Brain microvascular endothelial cell (primary cell): ENCODE measurements at regions not wholly inside any gene's neighbourhood (a gene's known extent, or its start where the extent isn't known, plus 50 kb on each side); places are given as distances from the start of the nearest gene placed in this dataset.

ENCODE experiments used
- DNase-seq: peaks from one replicate; pipeline ENCODE4 v3.0.0-alpha.2; 2020
- H3K27ac ChIP-seq: fragments of 250-450 bp; sonication (Bioruptor Pico); 2 replicates; pipeline ENCODE4 v1.5.1; 2020; ENCODE audit warnings: mild to moderate bottlenecking, moderate library complexity
- H3K27me3 ChIP-seq: fragments of 250-450 bp; sonication (Bioruptor Pico); replicated peaks from 2 replicates; pipeline ENCODE4 v1.5.1; 2020; ENCODE audit warnings: mild to moderate bottlenecking
- H3K36me3 ChIP-seq: fragments of 250-450 bp; sonication (Bioruptor Pico); replicated peaks from 2 replicates; pipeline ENCODE4 v1.5.1; 2020; ENCODE audit warnings: mild to moderate bottlenecking
- H3K4me3 ChIP-seq: 2 replicates; pipeline ENCODE4 v1.5.1; 2011; ENCODE audit warnings: low read depth, mild to moderate bottlenecking, control low read depth, low read length, moderate library complexity
- CTCF ChIP-seq: IDR thresholded peaks from 2 replicates; pipeline ENCODE4 v1.5.1; 2011; ENCODE audit warnings: low read depth, mild to moderate bottlenecking, moderate library complexity, low read length, control low read depth, inconsistent platforms; ENCODE audit errors: missing control alignments
- in situ Hi-C: cut with HindIII; loops from 2 replicates; pipeline ENCODE4 v1.10.0; 2017; ENCODE audit warnings: low sequenced_read_pairs, low pct_ligation_motif_present

- no peaks in the 10 kb centered on the region for H3K27me3 ChIP-seq
- H3K27ac ChIP-seq = no peak overlapping the region
- no peak overlapping the region for H3K4me3 ChIP-seq
- no peak for TF ChIP-seq CTCF
- no peak for DNase-seq
- no peaks in the 10 kb centered on the region for H3K36me3 ChIP-seq
- in situ Hi-C loops = no loop called here
Observed at GRCh38 chr6:106752641-106753040, 123.3 kb downstream of the QRSL1 start.

GRCh38 chr6:106751501-106752252, 122.3 kb downstream of the QRSL1 start:
- in situ Hi-C loops = no loop called here
- H3K27me3 ChIP-seq = no peaks in the 10 kb centered on the region
- H3K4me3 ChIP-seq = no peak overlapping the region
- no peak for TF ChIP-seq CTCF
- H3K36me3 ChIP-seq = no peaks in the 10 kb centered on the region
- DNase-seq = no peak
- H3K27ac ChIP-seq = no peak overlapping the region

GRCh38 chr6:106750946-106751345, 121.6 kb downstream of the QRSL1 start:
- Histone ChIP-seq H3K36me3 (no peaks in the 10 kb centered on the region), H3K27ac (no peak overlapping the region), H3K27me3 (no peaks in the 10 kb centered on the region), H3K4me3 (no peak overlapping the region)
- no peak for DNase-seq
- in situ Hi-C loops = no loop called here
- no peak for TF ChIP-seq CTCF

GRCh38 chr6:106750142-106750918, 121.0 kb downstream of the QRSL1 start:
- Histone ChIP-seq H3K4me3 (no peak overlapping the region), H3K27ac (no peak overlapping the region), H3K27me3 (no peaks in the 10 kb centered on the region), H3K36me3 (no peaks in the 10 kb centered on the region)
- in situ Hi-C loops = no loop called here
- DNase-seq = no peak
- TF ChIP-seq CTCF = no peak

GRCh38 chr6:106749609-106750008, 120.2 kb downstream of the QRSL1 start:
- no peaks in the 10 kb centered on the region for H3K27me3 ChIP-seq
- in situ Hi-C loops = no loop called here
- no peak for DNase-seq
- H3K27ac ChIP-seq = no peak overlapping the region
- TF ChIP-seq CTCF = no peak
- no peaks in the 10 kb centered on the region for H3K36me3 ChIP-seq
- H3K4me3 ChIP-seq = no peak overlapping the region
